IMR-90 (cell line): ENCODE measurements at regions not wholly inside any gene's neighbourhood (a gene's known extent, or its start where the extent isn't known, plus 50 kb on each side); places are given as distances from the start of the nearest gene placed in this dataset.

Experiments used
- ATAC-seq: fragments of 200-7000 bp; cut with Tn5 transposase; 2 replicates; pipeline ENCODE4 v1.9.1; 2020; ENCODE audit warnings: low read depth, mild to moderate bottlenecking, moderate library complexity
- BruUV-seq: library from RNA; stranded (reverse); fragments of 400-500 nt; replicated peaks from 2 replicates; lab custom pipeline; 2021; lab: Mats Ljungman, UMichigan
- CTCF ChIA-PET: fragments of 300-600 bp; formaldehyde crosslinking; extraction: SDS; loops from one replicate; lab custom pipeline; 2021; ENCODE audit warnings: antibody characterized with exemption; lab: Yijun Ruan, JAX
- POLR2A ChIA-PET: fragments of 300-600 bp; sonication (Branson Sonifier 250); formaldehyde crosslinking; loops from one replicate; lab custom pipeline; 2022; ENCODE audit warnings: antibody characterized with exemption; ENCODE audit not compliant: unreplicated experiment; lab: Charles Lee
- DNase-seq: peaks from one replicate; pipeline ENCODE4 v3.0.0; 2013
- H2AFZ ChIP-seq: replicated peaks from 2 replicates; pipeline ENCODE3; 2013; ENCODE audit warnings: low read length, mild to moderate bottlenecking; ENCODE audit not compliant: poor library complexity
- H2AK5ac ChIP-seq: 2 replicates; pipeline ENCODE4 v1.6.1; 2013; ENCODE audit warnings: low read depth, low read length, inconsistent platforms
- H2AK9ac ChIP-seq: replicated peaks from 2 replicates; pipeline ENCODE3; 2013; ENCODE audit warnings: mild to moderate bottlenecking, low read depth, low read length, moderate library complexity; ENCODE audit not compliant: poor library complexity
- H2BK120ac ChIP-seq: 2 replicates; pipeline ENCODE4 v1.6.1; 2013; ENCODE audit warnings: low read depth, low read length, inconsistent platforms
- H2BK15ac ChIP-seq: 3 replicates; pipeline ENCODE4 v1.6.1; 2013; ENCODE audit warnings: low read depth, low read length, inconsistent platforms
- H2BK20ac ChIP-seq: 2 replicates; pipeline ENCODE4 v1.6.1; 2013; ENCODE audit warnings: low read depth, mild to moderate bottlenecking, inconsistent platforms, low read length, moderate library complexity
- H2BK5ac ChIP-seq: 2 replicates; pipeline ENCODE4 v1.6.1; 2013; ENCODE audit warnings: mild to moderate bottlenecking, low read depth, low read length, inconsistent platforms; ENCODE audit not compliant: poor library complexity, severe bottlenecking
- H3K14ac ChIP-seq: replicated peaks from 2 replicates; pipeline ENCODE4 v1.6.1; 2013; ENCODE audit warnings: low read depth, low read length, inconsistent platforms
- H3K18ac ChIP-seq: 2 replicates; pipeline ENCODE4 v1.6.1; 2013; ENCODE audit warnings: low read depth, low read length, control low read depth
- H3K23ac ChIP-seq: 2 replicates; pipeline ENCODE4 v1.6.1; 2013; ENCODE audit warnings: low read depth, low read length, inconsistent platforms
- H3K27ac ChIP-seq: 2 replicates; pipeline ENCODE4 v1.5.1; 2013; ENCODE audit warnings: mild to moderate bottlenecking, control low read depth, low read length; ENCODE audit not compliant: insufficient read depth
- H3K27me3 ChIP-seq: 2 replicates; pipeline ENCODE4 v1.6.1; 2013; ENCODE audit warnings: low read length; ENCODE audit not compliant: control insufficient read depth, insufficient read depth
- H3K36me3 ChIP-seq: 2 replicates; pipeline ENCODE4 v1.6.1; 2013; ENCODE audit warnings: low read length, mixed read lengths; ENCODE audit not compliant: control insufficient read depth, insufficient read depth
- H3K4ac ChIP-seq: 2 replicates; pipeline ENCODE4 v1.6.1; 2013; ENCODE audit warnings: low read depth, low read length, inconsistent platforms
- H3K4me1 ChIP-seq: 2 replicates; pipeline ENCODE4 v1.6.1; 2013; ENCODE audit warnings: low read length, mixed read lengths; ENCODE audit not compliant: control insufficient read depth, insufficient read depth
- H3K4me2 ChIP-seq: 2 replicates; pipeline ENCODE4 v1.6.1; 2013; ENCODE audit warnings: low read depth, mild to moderate bottlenecking, control low read depth, low read length, moderate library complexity
- H3K4me3 ChIP-seq: 2 replicates; pipeline ENCODE4 v1.5.1; 2013; ENCODE audit warnings: low read depth, mild to moderate bottlenecking, control low read depth, low read length, moderate library complexity; ENCODE audit not compliant: insufficient read depth
- H3K56ac ChIP-seq: 2 replicates; pipeline ENCODE4 v1.6.1; 2013; ENCODE audit warnings: low read length, inconsistent platforms; ENCODE audit not compliant: insufficient read depth; ENCODE audit errors: extremely low read depth
- H3K79me1 ChIP-seq, 2 experiments: 2 replicates each; pipeline ENCODE4 v1.6.1; 2013; ENCODE audit warnings: low read length in 2 of 2, inconsistent platforms in 1 of 2, low read depth in 1 of 2
- H3K9ac ChIP-seq: 2 replicates; pipeline ENCODE4 v1.6.1; 2013; ENCODE audit warnings: low read depth, low read length, control low read depth
- H3K9me1 ChIP-seq: 2 replicates; pipeline ENCODE4 v1.6.1; 2013; ENCODE audit warnings: low read length, inconsistent platforms; ENCODE audit not compliant: insufficient read depth
- H3K9me3 ChIP-seq: 2 replicates; pipeline ENCODE4 v1.6.1; 2013; ENCODE audit warnings: low read length; ENCODE audit not compliant: control insufficient read depth, insufficient read depth
- H4K20me1 ChIP-seq: 2 replicates; pipeline ENCODE4 v1.6.1; 2013; ENCODE audit warnings: low read length, inconsistent platforms; ENCODE audit not compliant: insufficient read depth
- H4K5ac ChIP-seq: 2 replicates; pipeline ENCODE4 v1.6.1; 2013; ENCODE audit warnings: mild to moderate bottlenecking, low read depth, low read length, control low read depth
- H4K8ac ChIP-seq, 2 experiments: 2 replicates each; pipeline ENCODE4 v1.6.1; 2013; ENCODE audit warnings: low read depth in 2 of 2, low read length in 2 of 2, control low read depth in 1 of 2, inconsistent platforms in 1 of 2
- H4K91ac ChIP-seq: 2 replicates; pipeline ENCODE4 v1.6.1; 2013; ENCODE audit warnings: low read depth, low read length, inconsistent platforms; ENCODE audit not compliant: insufficient read depth
- CTCF ChIP-seq: conservative IDR thresholded peaks from 2 replicates; pipeline ENCODE4 v1.5.1; 2012; ENCODE audit warnings: mild to moderate bottlenecking, low read depth, low read length, improper control_type of control experiment
- MAFK ChIP-seq: IDR thresholded peaks from 2 replicates; pipeline ENCODE4 v1.6.1; 2012; ENCODE audit warnings: low read depth, low read length, improper control_type of control experiment
- MXI1 ChIP-seq: IDR thresholded peaks from 2 replicates; pipeline ENCODE4 v1.6.1; 2012; ENCODE audit warnings: low read depth, mild to moderate bottlenecking, low read length, moderate library complexity, borderline replicate concordance
- POLR2A ChIP-seq: IDR thresholded peaks from 2 replicates; pipeline ENCODE4 v1.6.1; 2012; ENCODE audit warnings: mild to moderate bottlenecking, low read depth, low read length
- RAD21 ChIP-seq: IDR thresholded peaks from 2 replicates; pipeline ENCODE4 v1.6.1; 2012; ENCODE audit warnings: low read length, improper control_type of control experiment
- RCOR1 ChIP-seq: IDR thresholded peaks from 2 replicates; pipeline ENCODE4 v1.6.1; 2012; ENCODE audit warnings: mild to moderate bottlenecking, low read length, improper control_type of control experiment; ENCODE audit not compliant: insufficient replicate concordance
- SMC3 ChIP-seq: fragments of 150-350 bp; IDR thresholded peaks from 2 replicates; pipeline ENCODE4 v1.6.1; 2016; ENCODE audit warnings: low read depth, mild to moderate bottlenecking, antibody characterized with exemption, low read length, moderate library complexity
- WGBS, 2 experiments: methylation state at CpG; one replicate each; pipeline versions ENCODE4 v1.1.5 to v1.1.7; 2013; ENCODE audit warnings: missing lambda C conversion rate in 2 of 2; ENCODE audit not compliant: insufficient read length in 1 of 2; ENCODE audit errors: extremely low coverage in 2 of 2; 5-methylcytosine and 5-hydroxymethylcytosine counted together
- dilution Hi-C: fragments of 300-500 bp; cut with HindIII; formaldehyde crosslinking; loops from one replicate; pipeline ENCODE4 v1.14.3; 2018; ENCODE audit warnings: low sequenced_read_pairs; ENCODE audit not compliant: unreplicated experiment
- in situ Hi-C: fragments of 300-500 bp; cut with MboI; formaldehyde crosslinking; loops from 3 replicates; pipeline ENCODE4 v1.14.3; 2019; ENCODE audit warnings: low sequenced_read_pairs, inconsistent platforms, mixed read lengths
- intact Hi-C: fragments of 100-400 bp; cut with micrococcal nuclease; formaldehyde crosslinking; loops from 2 replicates; pipeline ENCODE4 v1.10.0; 2022

GRCh38 chr18:79614211-79614955 is 65.2 kb upstream of the CTDP1 start (continued):
- no peak for TF ChIP-seq MAFK

DNA sequence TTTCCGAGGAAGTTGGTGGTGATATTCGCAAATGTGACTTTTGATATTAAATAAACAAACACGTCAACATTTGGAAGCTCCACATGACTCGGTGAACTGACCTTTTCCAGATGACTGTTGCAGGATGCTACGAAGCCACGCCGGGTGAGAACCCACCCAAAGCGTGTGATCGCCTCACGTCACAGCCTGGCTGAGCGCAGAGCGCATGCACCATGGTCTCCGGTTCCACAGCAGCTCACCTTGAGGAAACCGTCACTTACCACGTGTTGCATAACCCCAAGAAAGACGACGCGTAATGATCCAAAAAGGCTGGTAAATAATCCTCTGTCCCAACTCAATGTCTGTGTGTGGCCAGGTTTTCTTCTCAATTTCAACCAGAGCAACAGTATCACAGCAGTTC is 64.5 kb upstream of the CTDP1 start:
- in situ Hi-C loops = no loop called here
- 82% methylated on average over 3 of the region's 18 CpGs; no CpG with 5 or more reads in 1 of the 2 experiments for WGBS, 2 experiments
- no peak overlapping the region for H3K4me2 ChIP-seq
- no peak overlapping the region for H4K91ac ChIP-seq
- no peak overlapping the region for H3K4me3 ChIP-seq
- H4K8ac ChIP-seq = no peak overlapping the region
- no peak overlapping the region for H2BK5ac ChIP-seq
- H3K9ac ChIP-seq = no peak overlapping the region
- H4K20me1 ChIP-seq = no peaks in the 10 kb centered on the region; the same call in 1 of the 2 replicates
- no peak overlapping the region for H3K27ac ChIP-seq
- H3K9me3 ChIP-seq = peaks cover 6% of the 10 kb centered on the region; the same call in 1 of the 2 replicates
- no TSS peak for BruUV-seq
- peaks cover 2% of the 10 kb centered on the region; the same call in 1 of the 2 replicates for H3K27me3 ChIP-seq
- ChIA-PET POLR2A (no interaction called here), CTCF (interaction anchor here (0.6 kb wide), 1 partner anchor 58 kb away, joined by 3 read pairs; no protein-coding TSS in a partner anchor)
- H2AK5ac ChIP-seq = no peak overlapping the region
- H2AK9ac ChIP-seq = no peak overlapping the region
- no peaks in the 10 kb centered on the region for H3K79me1 ChIP-seq
- no peak overlapping the region for H2BK20ac ChIP-seq
- intact Hi-C loops = no loop called here
- no peak overlapping the region for H3K56ac ChIP-seq
- H4K5ac ChIP-seq = no peak overlapping the region
- H3K14ac ChIP-seq = no peak overlapping the region
- H3K18ac ChIP-seq = no peak overlapping the region
- peaks cover 9% of the 10 kb centered on the region for H3K4me1 ChIP-seq
- dilution Hi-C loops = no loop called here
- no peak for TF ChIP-seq POLR2A
- no peak for TF ChIP-seq RAD21
- TF ChIP-seq SMC3 = no peak
- TF ChIP-seq MXI1 = no peak
- TF ChIP-seq RCOR1 = no peak
- TF ChIP-seq CTCF = no peak
- H3K23ac ChIP-seq = no peak overlapping the region
- no peak overlapping the region for H2BK120ac ChIP-seq
- ATAC-seq (no peak), DNase-seq (no peak)
- no peaks in the 10 kb centered on the region for H3K36me3 ChIP-seq
- H2BK15ac ChIP-seq = no peak overlapping the region
- H3K9me1 ChIP-seq = no peaks in the 10 kb centered on the region; the same call in 1 of the 2 replicates
- H3K4ac ChIP-seq = no peak overlapping the region
- H2AFZ ChIP-seq = no peak overlapping the region
